LoVo (cell line): ENCODE measurements at regions not wholly inside any gene's neighbourhood (a gene's known extent, or its start where the extent isn't known, plus 50 kb on each side); places are given as distances from the start of the nearest gene placed in this dataset.
A peak's percentile ranks its signal among the peaks of the same experiment; 100 is the strongest.

ENCODE experiments used
- DNase-seq: peaks from one replicate; pipeline ENCODE4 v3.0.0-alpha.2; 2016; ENCODE audit warnings: low spot score

- no peak for DNase-seq
These were observed 71.1 kb downstream of the TRAM1L1 start for GRCh38 chr4:117014236-117014635.

GRCh38 chr4:117010671-117011070, 74.7 kb downstream of the TRAM1L1 start:
- DNase-seq = no peak

DNA sequence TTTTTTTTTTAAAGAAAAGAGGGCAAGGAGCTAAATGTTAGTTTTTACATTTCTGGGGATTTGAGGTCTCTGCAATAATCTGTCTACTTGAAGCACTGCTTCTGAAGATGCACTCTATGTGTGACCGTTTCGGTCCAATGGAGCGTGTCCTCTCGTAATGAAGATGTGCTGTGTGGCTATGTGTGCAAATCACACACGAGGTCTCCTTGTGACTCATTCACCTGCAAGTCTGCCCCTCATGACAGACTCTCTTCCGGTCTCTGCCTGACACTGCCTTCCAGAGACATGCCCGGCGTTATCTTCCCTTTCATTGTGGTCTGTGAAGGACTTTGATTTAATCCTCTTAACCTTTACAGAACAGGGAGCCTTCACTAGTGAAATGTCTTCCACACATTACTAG, 84.3 kb downstream of the TRAM1L1 start:
- no peak for DNase-seq

DNA sequence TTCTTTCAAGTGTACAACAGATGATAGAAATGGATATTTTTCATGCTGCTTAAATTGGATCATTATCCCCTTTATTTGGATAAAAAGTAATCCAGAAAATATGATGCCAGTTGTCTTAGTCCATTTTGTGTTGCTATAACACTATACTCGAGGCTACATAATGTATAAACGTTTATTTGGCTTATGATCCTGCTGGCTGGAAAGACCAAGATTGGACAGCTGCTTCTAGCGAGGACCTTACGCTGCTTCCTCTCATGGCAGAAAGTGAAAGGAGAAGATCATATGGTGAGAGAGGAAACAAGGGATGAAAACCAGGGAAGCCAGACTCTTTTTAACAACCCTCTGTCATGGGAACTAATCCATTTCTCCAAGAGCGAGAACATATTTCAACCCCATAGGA, 102.7 kb downstream of the TRAM1L1 start:
- DNase-seq = no peak

GRCh38 chr4:116980436-116980835, 104.9 kb downstream of the TRAM1L1 start:
- peak; percentile 23 for DNase-seq

DNA sequence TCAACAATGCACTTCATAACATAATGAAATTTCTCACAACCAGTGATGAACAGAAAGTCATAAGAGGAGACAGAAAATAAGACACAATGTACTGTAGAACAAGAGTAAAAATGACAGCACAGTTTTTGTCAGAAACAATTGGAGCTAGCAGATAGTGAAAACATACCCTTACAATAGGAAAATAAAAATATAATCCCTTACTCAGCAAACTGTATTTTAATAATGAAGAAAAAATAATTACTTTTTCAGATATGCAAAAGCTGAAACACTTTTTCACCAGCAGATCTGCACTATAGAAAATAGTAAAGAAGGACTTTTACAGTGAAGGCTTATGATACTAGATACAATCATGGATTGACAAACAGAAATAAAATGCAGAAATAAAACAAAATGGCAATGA, 126.3 kb downstream of the TRAM1L1 start:
- DNase-seq = no peak

DNA sequence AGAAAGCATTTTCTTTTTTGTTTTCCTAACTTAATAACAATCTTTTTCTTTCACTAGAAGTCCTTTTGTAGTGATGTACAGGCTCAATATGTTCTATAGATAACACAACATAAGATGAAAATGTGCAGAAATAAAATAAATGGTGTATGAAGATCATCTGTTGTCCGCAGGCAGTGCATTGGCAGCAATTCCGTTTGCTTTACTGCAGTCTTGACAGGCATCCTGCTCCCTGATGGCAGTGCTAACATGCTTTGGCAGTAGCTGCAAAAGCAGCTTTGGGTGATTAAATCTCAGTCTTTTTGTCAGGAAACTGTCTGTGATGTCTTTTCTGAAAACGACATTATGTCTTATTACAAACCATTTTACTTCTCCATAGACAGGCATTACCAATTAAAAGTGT, 131.4 kb downstream of the TRAM1L1 start:
- no peak for DNase-seq

DNA sequence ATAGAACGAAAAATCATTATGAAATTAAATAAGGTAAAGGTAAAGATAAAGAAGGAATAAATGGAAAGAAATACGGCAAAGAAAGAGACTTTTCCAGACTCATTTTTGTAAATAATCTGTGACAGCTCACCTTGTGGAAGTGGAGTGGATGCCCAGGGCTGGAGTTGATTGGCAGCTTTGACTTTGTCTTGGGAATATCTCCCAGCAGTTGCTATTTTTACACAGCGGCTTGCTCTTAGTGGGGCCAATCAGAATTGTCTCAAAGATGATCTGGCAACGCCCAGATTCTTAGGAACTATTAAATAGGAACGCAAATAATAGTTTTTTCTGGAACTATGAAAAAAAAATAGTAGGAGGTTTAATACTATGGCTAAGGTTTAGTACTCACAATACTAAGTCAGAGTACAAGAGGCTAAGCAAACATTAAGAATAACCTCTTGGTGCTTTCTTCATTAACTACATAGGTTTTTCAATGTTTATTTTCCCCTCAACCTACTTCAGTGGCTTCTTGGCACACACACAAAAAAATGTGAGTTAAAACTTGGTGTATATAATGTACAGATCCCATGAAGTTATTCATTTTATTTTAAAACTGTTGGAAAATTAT, 132.7 kb downstream of the TRAM1L1 start:
- no peak for DNase-seq

DNA sequence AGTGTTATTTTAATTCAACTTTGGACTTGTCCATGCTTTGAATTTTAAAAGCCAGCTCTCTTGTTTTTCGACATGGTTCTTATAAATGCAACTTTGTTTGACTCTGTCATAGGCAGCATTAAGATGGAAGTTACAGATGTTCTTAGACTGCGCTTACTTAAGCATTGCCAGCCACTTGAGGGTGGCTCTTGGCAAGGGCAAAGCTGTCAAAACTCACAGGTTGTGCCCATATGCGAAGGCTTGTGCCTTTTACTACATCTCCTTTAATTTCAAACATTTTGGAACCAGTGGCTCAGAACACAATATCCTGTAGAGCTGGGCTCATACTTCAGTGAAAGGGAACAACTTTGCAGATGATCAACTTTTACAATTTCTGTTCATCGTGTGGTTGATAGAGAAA, 135.5 kb downstream of the TRAM1L1 start:
- no peak for DNase-seq

DNA sequence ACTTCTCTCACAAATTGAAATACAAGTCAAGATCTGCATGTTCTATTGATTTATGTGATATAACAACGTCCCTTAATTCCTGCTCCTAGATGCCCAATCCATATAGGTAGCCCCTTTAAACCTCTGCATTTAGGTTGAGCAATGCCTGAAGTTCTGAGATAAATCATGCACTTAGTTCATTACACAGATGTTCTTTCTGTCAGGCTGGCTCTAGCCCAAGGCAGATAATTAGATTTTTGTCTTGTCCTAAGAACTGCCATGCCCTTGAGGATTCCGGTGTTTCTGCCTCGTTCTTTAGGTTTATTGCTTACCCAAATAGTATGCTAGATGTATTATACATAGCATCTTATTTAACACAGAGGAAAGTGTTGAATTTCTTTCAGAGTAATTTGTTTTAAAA, 143.1 kb downstream of the TRAM1L1 start:
- DNase-seq = no peak

DNA sequence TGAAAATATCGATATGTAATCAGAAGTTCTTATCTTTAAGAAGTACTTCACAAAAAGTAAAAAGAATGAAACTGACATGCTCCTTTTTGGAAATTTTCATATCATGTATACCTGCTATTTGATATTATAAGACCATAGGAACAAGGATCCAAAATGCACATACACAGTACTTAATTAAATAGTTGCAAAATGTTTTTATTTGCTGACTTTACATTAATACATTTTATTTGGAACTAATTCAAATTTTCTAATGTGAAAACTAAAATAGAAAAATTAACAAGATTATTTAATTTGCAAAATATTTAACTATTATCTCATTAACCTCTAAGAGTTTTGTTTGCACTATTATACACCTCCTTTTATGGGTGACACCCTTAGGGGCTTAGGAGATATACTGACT, 155.0 kb downstream of the TRAM1L1 start:
- no peak for DNase-seq

- no peak for DNase-seq
These were observed 158.6 kb downstream of the TRAM1L1 start for GRCh38 chr4:116926631-116927295.

DNA sequence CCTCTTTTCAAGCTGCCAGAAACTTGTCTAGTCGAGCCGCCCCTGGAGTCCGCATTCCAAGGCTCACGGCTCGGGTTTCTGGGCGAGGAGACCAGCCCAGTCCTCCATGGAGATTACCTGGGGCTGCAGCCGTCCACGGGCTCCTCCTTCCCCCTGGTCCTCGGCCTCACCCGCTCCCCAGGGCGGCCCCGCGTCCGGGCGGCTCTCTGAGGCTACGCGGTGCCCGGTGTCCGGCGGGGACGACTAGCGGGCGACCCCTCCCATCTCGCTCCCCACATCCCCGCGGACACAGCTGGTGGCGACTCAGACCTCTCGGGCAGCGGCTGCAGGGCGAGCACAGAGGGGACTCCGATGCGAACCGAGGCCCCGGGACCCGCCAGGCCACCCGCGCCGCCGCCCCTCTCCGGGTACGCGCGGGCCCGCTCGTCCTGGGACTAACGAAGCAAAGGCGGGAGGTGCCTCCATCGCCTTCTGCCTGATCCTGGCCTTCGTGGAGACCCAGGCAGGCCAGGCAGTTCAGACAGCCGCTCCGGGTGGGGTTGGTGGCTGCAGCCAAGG, 159.4 kb downstream of the TRAM1L1 start:
- DNase-seq = no peak

DNA sequence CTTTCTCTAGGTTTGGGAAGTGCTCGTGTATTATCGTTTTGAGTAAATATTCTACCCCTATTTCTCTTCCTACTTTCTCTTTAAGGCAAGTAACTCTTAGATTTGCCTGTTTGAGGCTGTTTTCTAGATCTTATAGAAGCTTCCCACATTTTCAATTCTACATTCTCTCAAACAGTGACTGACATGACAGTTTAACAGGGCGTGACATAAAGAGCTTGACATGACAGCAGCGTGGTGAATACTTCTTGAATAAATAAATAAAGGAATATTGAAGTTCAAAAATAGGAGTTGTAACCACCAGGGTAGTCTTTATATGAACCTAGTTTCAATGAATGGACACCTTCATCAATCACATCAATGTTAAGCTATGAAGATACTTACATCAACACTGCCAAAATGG, 162.0 kb downstream of the TRAM1L1 start:
- no peak for DNase-seq

- no peak for DNase-seq
These were observed 171.9 kb downstream of the TRAM1L1 start for GRCh38 chr4:116913451-116913850.

DNA sequence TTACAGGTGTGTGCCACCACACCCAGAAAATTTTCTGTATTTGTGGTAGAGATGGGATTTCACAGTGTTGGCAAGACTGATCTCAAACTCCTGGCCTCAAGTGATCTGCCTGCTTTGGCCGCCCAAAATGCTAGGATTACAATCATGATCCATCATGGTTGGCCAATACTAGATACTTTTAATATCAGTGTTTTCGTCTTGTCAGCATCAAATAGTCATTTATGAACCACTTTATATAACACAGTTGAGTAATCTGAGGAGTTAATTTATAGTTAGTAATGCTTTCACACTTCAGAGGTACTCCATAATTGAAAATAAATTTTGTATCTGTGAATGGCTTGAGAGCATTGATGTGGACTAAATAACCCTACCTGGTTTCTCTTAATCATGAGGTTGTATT, 178.6 kb downstream of the TRAM1L1 start:
- no peak for DNase-seq

DNA sequence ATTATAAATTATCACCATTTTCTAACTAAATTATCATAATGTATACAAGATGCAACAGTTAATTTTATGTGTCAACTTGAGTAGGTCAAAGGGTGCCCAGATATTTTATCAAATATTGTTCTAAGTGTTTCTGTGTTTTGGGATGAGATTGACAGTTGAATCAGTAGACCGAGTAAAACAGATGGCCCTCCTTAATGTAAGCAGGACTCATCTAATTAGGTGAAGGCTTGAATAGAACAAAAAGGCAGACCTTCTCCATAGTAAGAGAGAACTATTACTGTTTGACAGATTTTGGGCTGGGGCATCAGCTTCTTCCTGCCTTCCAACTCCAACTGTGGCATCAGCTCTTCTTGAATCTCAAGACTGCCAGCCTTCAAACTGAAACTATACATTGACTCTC, 185.8 kb downstream of the TRAM1L1 start:
- DNase-seq = no peak

- no peak for DNase-seq
These were observed 199.8 kb downstream of the TRAM1L1 start for GRCh38 chr4:116885579-116885978.

- DNase-seq = no peak
These were observed 202.9 kb downstream of the TRAM1L1 start for GRCh38 chr4:116882503-116882902.

- DNase-seq = no peak
These were observed 204.3 kb downstream of the TRAM1L1 start for GRCh38 chr4:116881077-116881476.

DNA sequence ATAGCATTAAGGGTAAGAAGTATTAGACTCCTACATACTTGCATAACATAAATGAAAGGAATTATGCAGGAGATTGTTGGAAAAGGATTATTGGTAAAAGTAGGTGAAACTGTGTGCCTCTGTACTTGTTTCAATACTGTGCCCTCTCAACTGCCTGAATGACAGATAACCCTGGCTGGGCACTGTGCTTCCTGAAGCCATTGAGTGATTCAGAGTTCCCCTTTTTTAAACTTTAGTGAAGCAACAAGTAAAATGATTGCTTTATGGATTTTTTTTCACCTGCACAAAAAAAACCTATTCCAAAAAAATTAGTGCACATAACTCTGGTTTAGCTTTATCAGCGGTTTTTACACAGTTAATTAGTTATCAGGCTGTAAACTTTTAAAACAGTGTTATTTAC, 204.8 kb downstream of the TRAM1L1 start:
- DNase-seq = no peak

GRCh38 chr4:116878280-116878679, 207.1 kb downstream of the TRAM1L1 start:
- no peak for DNase-seq

GRCh38 chr4:116877069-116877468, 208.3 kb downstream of the TRAM1L1 start:
- no peak for DNase-seq

- no peak for DNase-seq
These were observed 212.4 kb downstream of the TRAM1L1 start for GRCh38 chr4:116872941-116873340.
